Osteocyte (in vitro differentiated cells): ENCODE measurements at regions not wholly inside any gene's neighbourhood (a gene's known extent, or its start where the extent isn't known, plus 50 kb on each side); places are given as distances from the start of the nearest gene placed in this dataset.

Source experiments
- DNase-seq: peaks from one replicate; pipeline ENCODE4 v3.0.0; 2021; ENCODE audit warnings: mixed read lengths; ENCODE audit not compliant: unreplicated experiment; ENCODE audit errors: extremely low spot score
- H3K27ac Mint-ChIP-seq: one replicate; pipeline ENCODE4 v1.8.0; 2021; ENCODE audit warnings: mild to moderate bottlenecking, mixed read lengths; ENCODE audit not compliant: unreplicated experiment
- H3K27me3 Mint-ChIP-seq: one replicate; pipeline ENCODE4 v1.8.0; 2021; ENCODE audit warnings: mixed read lengths; ENCODE audit not compliant: unreplicated experiment
- H3K36me3 Mint-ChIP-seq: one replicate; pipeline ENCODE4 v1.8.0; 2021; ENCODE audit warnings: mixed read lengths; ENCODE audit not compliant: unreplicated experiment
- H3K4me1 Mint-ChIP-seq: one replicate; pipeline ENCODE4 v1.8.0; 2021; ENCODE audit warnings: mixed read lengths; ENCODE audit not compliant: unreplicated experiment
- H3K4me3 Mint-ChIP-seq: one replicate; pipeline ENCODE4 v1.8.0; 2021; ENCODE audit warnings: mild to moderate bottlenecking, moderate library complexity, mixed read lengths; ENCODE audit not compliant: unreplicated experiment
- H3K9me3 Mint-ChIP-seq: one replicate; pipeline ENCODE4 v1.8.0; 2021; ENCODE audit warnings: mixed read lengths; ENCODE audit not compliant: unreplicated experiment
- CTCF ChIP-seq: fragments of 200-600 bp; sonication (generic); IDR thresholded peaks from 2 replicates; pipeline ENCODE4 v1.5.0; 2021; ENCODE audit warnings: antibody characterized with exemption, mild to moderate bottlenecking, moderate library complexity

GRCh38 chr4:175405961-175406360, 406.1 kb downstream of the GPM6A start:
- no peak for TF ChIP-seq CTCF
- Mint-ChIP-seq H3K27ac (peak overlapping the region; percentile 93), H3K36me3 (peaks cover 5% of the 10 kb centered on the region), H3K4me3 (peak overlapping the region; percentile 18), H3K27me3 (no peaks in the 10 kb centered on the region), H3K9me3 (peaks cover 14% of the 10 kb centered on the region), H3K4me1 (peaks cover 67% of the 10 kb centered on the region)
- DNase-seq: no peak

DNA sequence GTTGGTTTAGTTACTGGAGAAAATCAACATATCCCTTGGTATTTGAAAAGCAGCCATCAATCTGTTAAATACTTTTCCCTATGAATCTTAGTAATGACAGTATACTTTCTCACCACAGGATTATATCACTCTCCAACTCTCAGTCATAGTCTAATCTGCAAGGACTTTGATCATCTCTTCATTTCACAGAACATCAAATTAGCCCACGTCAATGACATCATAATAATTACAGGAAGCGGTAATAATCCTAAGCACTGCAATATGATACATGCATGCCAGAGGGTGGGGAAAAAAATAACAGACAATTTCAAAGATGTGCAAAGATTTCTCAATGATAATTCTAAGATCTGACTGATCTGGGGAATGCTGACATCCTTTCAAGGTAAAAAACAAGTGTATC, 404.1 kb downstream of the GPM6A start:
- H3K9me3 Mint-ChIP-seq: peaks cover 16% of the 10 kb centered on the region
- no peaks in the 10 kb centered on the region for H3K27me3 Mint-ChIP-seq
- no peak for DNase-seq
- peaks cover 8% of the 10 kb centered on the region for H3K36me3 Mint-ChIP-seq
- peak overlapping the region; percentile 44 for H3K27ac Mint-ChIP-seq
- peaks cover 69% of the 10 kb centered on the region for H3K4me1 Mint-ChIP-seq
- H3K4me3 Mint-ChIP-seq: no peak overlapping the region
- TF ChIP-seq CTCF: no peak

DNA sequence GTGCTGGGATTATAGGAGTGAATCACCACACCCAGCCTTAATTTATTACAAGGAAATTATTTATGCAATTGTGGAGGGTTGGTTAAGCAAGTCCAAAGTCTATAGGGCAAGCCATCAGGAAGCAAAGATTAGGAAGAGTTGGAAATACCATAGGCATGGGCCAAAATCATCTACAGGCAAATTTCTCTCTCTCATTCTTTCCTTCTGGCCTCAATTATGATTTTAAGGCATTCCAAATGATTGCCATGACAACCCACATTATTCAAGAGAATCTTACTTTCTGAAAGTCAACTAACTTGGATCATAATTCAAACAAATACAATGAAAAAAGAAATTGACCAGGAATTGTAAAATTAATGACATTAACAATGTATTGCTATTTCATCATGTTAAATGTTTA, 400.8 kb downstream of the GPM6A start:
- Mint-ChIP-seq H3K27ac (peak overlapping the region; percentile 77), H3K36me3 (peaks cover 33% of the 10 kb centered on the region), H3K4me1 (peaks cover 39% of the 10 kb centered on the region), H3K4me3 (no peak overlapping the region), H3K9me3 (peaks cover 31% of the 10 kb centered on the region), H3K27me3 (no peaks in the 10 kb centered on the region)
- TF ChIP-seq CTCF: no peak
- DNase-seq: no peak

- H3K36me3 Mint-ChIP-seq: peaks cover 33% of the 10 kb centered on the region
- peak overlapping the region; percentile 57 for H3K27ac Mint-ChIP-seq
- H3K27me3 Mint-ChIP-seq: no peaks in the 10 kb centered on the region
- no peak for DNase-seq
- peaks cover 34% of the 10 kb centered on the region for H3K4me1 Mint-ChIP-seq
- H3K4me3 Mint-ChIP-seq: no peak overlapping the region
- TF ChIP-seq CTCF: no peak
- peaks cover 32% of the 10 kb centered on the region for H3K9me3 Mint-ChIP-seq
Observed at GRCh38 chr4:175412161-175412560, 399.9 kb downstream of the GPM6A start.

GRCh38 chr4:175412746-175413145, 399.3 kb downstream of the GPM6A start:
- H3K9me3 Mint-ChIP-seq: peaks cover 37% of the 10 kb centered on the region
- H3K36me3 Mint-ChIP-seq: peaks cover 37% of the 10 kb centered on the region
- no peak for DNase-seq
- TF ChIP-seq CTCF: no peak
- H3K4me1 Mint-ChIP-seq: peaks cover 34% of the 10 kb centered on the region
- no peak overlapping the region for H3K4me3 Mint-ChIP-seq
- H3K27me3 Mint-ChIP-seq: no peaks in the 10 kb centered on the region
- peak overlapping the region; percentile 57 for H3K27ac Mint-ChIP-seq
